Transverse colon (tissue), 4 donors: ENCODE measurements at regions not wholly inside any gene's neighbourhood (a gene's known extent, or its start where the extent isn't known, plus 50 kb on each side); places are given as distances from the start of the nearest gene placed in this dataset.
"Not testable (repeated sequence)": the region's sequence is repeated elsewhere in the genome, so short reads cannot be mapped to it uniquely, and the experiment has no call there.

ENCODE experiments used
- DNase-seq: peaks from one replicate; pipeline ENCODE4 v3.0.0-alpha.2; 2019
- H3K27ac ChIP-seq, 4 donors: fragments of 200-600 bp; sonication (generic); 2 replicates each; pipeline ENCODE4 v1.5.1; 2016 to 2018; ENCODE audit warnings: inconsistent platforms in 4 of 4
- H3K27me3 ChIP-seq: fragments of 200-600 bp; sonication (generic); 2 replicates; pipeline ENCODE4 v1.5.1; 2017; ENCODE audit warnings: inconsistent platforms
- H3K36me3 ChIP-seq, 4 donors: fragments of 200-600 bp; sonication (generic); 2 replicates each; pipeline ENCODE4 v1.5.1; 2017 to 2019; ENCODE audit warnings: inconsistent platforms in 4 of 4
- H3K4me1 ChIP-seq, 4 donors: fragments of 200-600 bp; sonication (generic); 2 replicates each; pipeline ENCODE4 v1.5.1; 2017 to 2020; ENCODE audit warnings: inconsistent platforms in 4 of 4
- H3K4me3 ChIP-seq, 4 donors: fragments of 200-600 bp; sonication (generic); 1 replicate in 1 of 4; 2 replicates in 3 of 4; pipeline versions ENCODE4 v1.5.1 to v1.6.1; 2017 to 2019; ENCODE audit warnings: inconsistent platforms in 4 of 4
- H3K9me3 ChIP-seq, 2 donors: fragments of 200-600 bp; sonication (generic); 2 replicates each; pipeline ENCODE4 v1.5.1; 2017 to 2019; ENCODE audit warnings: inconsistent platforms in 2 of 2
- CTCF ChIP-seq, 5 experiments: fragments of 200-600 bp in 3 of 5; fragments of 450-650 bp in 2 of 5; sonication (generic) in 3 of 5; IDR thresholded peaks; 1 replicate in 2 of 5; 2 replicates in 3 of 5; pipeline ENCODE4 v1.5.1; 2016 to 2017; ENCODE audit warnings: antibody characterized with exemption in 5 of 5, inconsistent platforms in 3 of 5, mild to moderate bottlenecking in 2 of 5, moderate library complexity in 1 of 5
- EP300 ChIP-seq: sonication (generic); formaldehyde crosslinking; IDR thresholded peaks from one replicate; pipeline ENCODE4 v1.6.1; 2017; ENCODE audit warnings: antibody characterized with exemption, low read depth
- POLR2A ChIP-seq: fragments of 450-650 bp; IDR thresholded peaks from one replicate; pipeline ENCODE4 v1.6.1; 2016; ENCODE audit warnings: antibody characterized with exemption, mild to moderate bottlenecking, moderate library complexity
- POLR2AphosphoS5 ChIP-seq, 3 donors: sonication (generic); formaldehyde crosslinking; IDR thresholded peaks; one replicate each; pipeline ENCODE4 v1.6.1; 2016; ENCODE audit warnings: antibody characterized with exemption in 3 of 3
- WGBS, 2 donors: methylation state at CpG; one replicate each; pipeline ENCODE4 v1.1.5; 2018; ENCODE audit warnings: low coverage in 1 of 2; 5-methylcytosine and 5-hydroxymethylcytosine counted together
- in situ Hi-C, 4 donors: fragments of 200-750 bp; cut with MboI; loops; one replicate each; pipeline versions ENCODE4 v1.15.0 to v1.15.1; 2017; ENCODE audit warnings: low sequenced_read_pairs in 3 of 4, low pct_ligation_motif_present in 1 of 4, low pct_unique_long_range_greater_than_20kb in 1 of 4
- intact Hi-C: fragments of 100-400 bp; cut with DNase I; formaldehyde crosslinking; loops from one replicate; pipeline ENCODE4 v1.15.1; 2023; ENCODE audit warnings: low total_unique reads

- Histone ChIP-seq H3K4me3 (no peak overlapping the region), H3K9me3 (no peaks in the 10 kb centered on the region), H3K27ac (no peak overlapping the region), H3K36me3 (no peaks in the 10 kb centered on the region), H3K27me3 (no peaks in the 10 kb centered on the region), H3K4me1 (no peaks in the 10 kb centered on the region)
- no peak for DNase-seq
- WGBS, 2 donors = 45 to 58% methylated on average over 4 of the region's 4 CpGs
- intact Hi-C loops = no loop called here
- TF ChIP-seq CTCF (IDR thresholded peaks at IDR 0.05) = no peak
- no peak for TF ChIP-seq EP300
- no peak for TF ChIP-seq POLR2AphosphoS5 (IDR thresholded peaks at IDR 0.05)
- TF ChIP-seq POLR2A = no peak
- in situ Hi-C loops = no loop called here
Observed at GRCh38 chr12:73124480-73124879, 852.3 kb downstream of the TRHDE start.

GRCh38 chr12:73125148-73125547 lies 853.0 kb downstream of the TRHDE start:
- no peaks in the 10 kb centered on the region for H3K4me1 ChIP-seq
- no peaks in the 10 kb centered on the region for H3K9me3 ChIP-seq
- H3K27me3 ChIP-seq = no peaks in the 10 kb centered on the region
- TF ChIP-seq CTCF (IDR thresholded peaks at IDR 0.05) (no peak), EP300 (no peak), POLR2A (no peak)
- no peaks in the 10 kb centered on the region for H3K36me3 ChIP-seq
- in situ Hi-C loops (no loop called here), intact Hi-C loops (no loop called here)
- no peak overlapping the region for H3K27ac ChIP-seq
- DNase-seq = no peak
- H3K4me3 ChIP-seq = no peak overlapping the region

GRCh38 chr12:73136386-73136785 lies 864.2 kb downstream of the TRHDE start:
- DNase-seq = no peak
- H3K4me1 ChIP-seq = no peaks in the 10 kb centered on the region
- 62% methylated on average over 5 of the region's 5 CpGs; no CpG with 5 or more reads in 1 of the 2 donors for WGBS, 2 donors
- H3K9me3 ChIP-seq = no peaks in the 10 kb centered on the region
- intact Hi-C loops (no loop called here), in situ Hi-C loops (no loop called here)
- H3K36me3 ChIP-seq = no peaks in the 10 kb centered on the region
- TF ChIP-seq EP300 (no peak), POLR2AphosphoS5 (IDR thresholded peaks at IDR 0.05) (no peak), POLR2A (no peak), CTCF (IDR thresholded peaks at IDR 0.05) (no peak)
- no peak overlapping the region for H3K27ac ChIP-seq
- no peak overlapping the region for H3K4me3 ChIP-seq
- no peaks in the 10 kb centered on the region for H3K27me3 ChIP-seq

GRCh38 chr12:73139642-73140041 lies 867.5 kb downstream of the TRHDE start:
- DNase-seq, H3K9me3 ChIP-seq, H3K27ac ChIP-seq, intact Hi-C loops, H3K4me1 ChIP-seq, H3K36me3 ChIP-seq, in situ Hi-C loops, H3K4me3 ChIP-seq, H3K27me3 ChIP-seq: not testable (repeated sequence)
- WGBS, 2 donors = 58% methylated on average over 2 of the region's 2 CpGs; no CpG with 5 or more reads in 1 of the 2 donors

GRCh38 chr12:73158341-73158740 lies 886.2 kb downstream of the TRHDE start:
- Histone ChIP-seq H3K27ac (no peak overlapping the region), H3K4me1 (no peaks in the 10 kb centered on the region), H3K4me3 (no peak overlapping the region), H3K36me3 (no peaks in the 10 kb centered on the region), H3K27me3 (no peaks in the 10 kb centered on the region), H3K9me3 (no peaks in the 10 kb centered on the region)
- TF ChIP-seq CTCF (IDR thresholded peaks at IDR 0.05) (no peak), POLR2AphosphoS5 (IDR thresholded peaks at IDR 0.05) (no peak), POLR2A (no peak), EP300 (no peak)
- intact Hi-C loops (loop anchor here (2.0 kb wide), 1 partner anchor 42 kb away; no protein-coding TSS in a partner anchor), in situ Hi-C loops (no loop called here)
- no peak for DNase-seq
